SK-N-SH treated with all-trans-retinoic acid at 6 μM for 48 hours (cell line): ENCODE measurements at regions not wholly inside any gene's neighbourhood (a gene's known extent, or its start where the extent isn't known, plus 50 kb on each side); places are given as distances from the start of the nearest gene placed in this dataset.
A peak's percentile ranks its signal among the peaks of the same experiment; 100 is the strongest.

Source experiments
- ATAC-seq: fragments of 200-7000 bp; cut with Tn5 transposase; 3 replicates; pipeline ENCODE4 v1.9.1; 2020; ENCODE audit warnings: mild to moderate bottlenecking, moderate library complexity
- ARNTL ChIP-seq: fragments of 450-650 bp; formaldehyde crosslinking; IDR thresholded peaks from 2 replicates; pipeline ENCODE4 v1.5.0; 2020; ENCODE audit warnings: low read depth, mild to moderate bottlenecking, moderate library complexity, borderline replicate concordance
- BACH2 ChIP-seq: fragments of 250-450 bp; sonication (Bioruptor Pico); IDR thresholded peaks from 2 replicates; pipeline ENCODE4 v1.9.0; 2021; ENCODE audit warnings: mild to moderate bottlenecking, borderline replicate concordance
- ESRRG ChIP-seq: fragments of 250-450 bp; sonication (Bioruptor Pico); IDR thresholded peaks from 2 replicates; pipeline ENCODE4 v1.6.1; 2021; ENCODE audit warnings: mild to moderate bottlenecking
- GLIS3 ChIP-seq: fragments of 250-450 bp; sonication (Bioruptor Pico); IDR thresholded peaks from 2 replicates; pipeline ENCODE4 v1.5.0; 2020; ENCODE audit warnings: mild to moderate bottlenecking, moderate library complexity
- OSR1 ChIP-seq: fragments of 250-450 bp; sonication (Bioruptor Pico); IDR thresholded peaks from 2 replicates; pipeline ENCODE4 v1.8.0; 2022; ENCODE audit warnings: moderate library complexity, mild to moderate bottlenecking, inconsistent platforms
- PATZ1 ChIP-seq: fragments of 250-450 bp; sonication (Bioruptor Pico); IDR thresholded peaks from 2 replicates; pipeline ENCODE4 v1.8.0; 2020; ENCODE audit warnings: mild to moderate bottlenecking, moderate library complexity, borderline replicate concordance
- POU6F1 ChIP-seq: fragments of 250-450 bp; sonication (Bioruptor Pico); IDR thresholded peaks from 2 replicates; pipeline ENCODE4 v1.8.0; 2021; ENCODE audit warnings: low read depth, mild to moderate bottlenecking, moderate library complexity, borderline replicate concordance
- PPARA ChIP-seq: fragments of 250-450 bp; sonication (Bioruptor Pico); IDR thresholded peaks from 2 replicates; pipeline ENCODE4 v1.5.0; 2020; ENCODE audit warnings: mild to moderate bottlenecking, borderline replicate concordance
- RARB ChIP-seq: fragments of 250-450 bp; sonication (Bioruptor Pico); IDR thresholded peaks from 2 replicates; pipeline ENCODE4 v1.8.0; 2021; ENCODE audit warnings: mild to moderate bottlenecking, moderate library complexity
- SNAI2 ChIP-seq: fragments of 250-450 bp; sonication (Bioruptor Pico); IDR thresholded peaks from 2 replicates; pipeline ENCODE4 v1.5.0; 2020; ENCODE audit warnings: mild to moderate bottlenecking, moderate library complexity
- TCF4 ChIP-seq: fragments of 250-450 bp; sonication (Bioruptor Pico); IDR thresholded peaks from 2 replicates; pipeline ENCODE4 v1.8.0; 2021; ENCODE audit warnings: mild to moderate bottlenecking, moderate library complexity, borderline replicate concordance
- TOX ChIP-seq: fragments of 250-450 bp; sonication (Bioruptor Pico); IDR thresholded peaks from 2 replicates; pipeline ENCODE4 v1.8.0; 2021; ENCODE audit warnings: mild to moderate bottlenecking, moderate library complexity, borderline replicate concordance
- TSHZ2 ChIP-seq: fragments of 250-450 bp; sonication (Bioruptor Pico); IDR thresholded peaks from 2 replicates; pipeline ENCODE4 v1.5.0; 2020; ENCODE audit warnings: mild to moderate bottlenecking, moderate library complexity
- ZC3H10 ChIP-seq: fragments of 250-450 bp; sonication (Bioruptor Pico); IDR thresholded peaks from 2 replicates; pipeline ENCODE4 v1.5.1; 2021; ENCODE audit warnings: mild to moderate bottlenecking, moderate library complexity
- ZFP3 ChIP-seq: fragments of 250-450 bp; sonication (Bioruptor Pico); IDR thresholded peaks from 2 replicates; pipeline ENCODE4 v1.5.0; 2020; ENCODE audit warnings: mild to moderate bottlenecking, moderate library complexity
- ZFP30 ChIP-seq: fragments of 450-650 bp; formaldehyde crosslinking; IDR thresholded peaks from 2 replicates; pipeline ENCODE4 v1.5.0; 2022; ENCODE audit warnings: mild to moderate bottlenecking, moderate library complexity
- ZNF565 ChIP-seq: fragments of 450-650 bp; formaldehyde crosslinking; conservative IDR thresholded peaks from 2 replicates; pipeline ENCODE4 v1.5.0; 2020; ENCODE audit warnings: low read depth, mild to moderate bottlenecking, moderate library complexity
- ZNF70 ChIP-seq: fragments of 450-650 bp; formaldehyde crosslinking; IDR thresholded peaks from 2 replicates; pipeline ENCODE4 v1.5.0; 2020; ENCODE audit warnings: mild to moderate bottlenecking, moderate library complexity
- ZNF8 ChIP-seq: fragments of 450-650 bp; formaldehyde crosslinking; IDR thresholded peaks from 2 replicates; pipeline ENCODE4 v1.5.0; 2020; ENCODE audit warnings: mild to moderate bottlenecking, moderate library complexity
- TF ChIP-seq, protein P1 (sequence below): fragments of 250-450 bp; sonication (Bioruptor Pico); IDR thresholded peaks from 2 replicates; pipeline ENCODE4 v1.5.1; 2021; ENCODE audit warnings: mild to moderate bottlenecking, moderate library complexity
- TF ChIP-seq, protein P2 (sequence below): fragments of 250-450 bp; sonication (Bioruptor Pico); IDR thresholded peaks from 2 replicates; pipeline ENCODE4 v1.5.1; 2020; ENCODE audit warnings: low read depth, mild to moderate bottlenecking, moderate library complexity

DNA sequence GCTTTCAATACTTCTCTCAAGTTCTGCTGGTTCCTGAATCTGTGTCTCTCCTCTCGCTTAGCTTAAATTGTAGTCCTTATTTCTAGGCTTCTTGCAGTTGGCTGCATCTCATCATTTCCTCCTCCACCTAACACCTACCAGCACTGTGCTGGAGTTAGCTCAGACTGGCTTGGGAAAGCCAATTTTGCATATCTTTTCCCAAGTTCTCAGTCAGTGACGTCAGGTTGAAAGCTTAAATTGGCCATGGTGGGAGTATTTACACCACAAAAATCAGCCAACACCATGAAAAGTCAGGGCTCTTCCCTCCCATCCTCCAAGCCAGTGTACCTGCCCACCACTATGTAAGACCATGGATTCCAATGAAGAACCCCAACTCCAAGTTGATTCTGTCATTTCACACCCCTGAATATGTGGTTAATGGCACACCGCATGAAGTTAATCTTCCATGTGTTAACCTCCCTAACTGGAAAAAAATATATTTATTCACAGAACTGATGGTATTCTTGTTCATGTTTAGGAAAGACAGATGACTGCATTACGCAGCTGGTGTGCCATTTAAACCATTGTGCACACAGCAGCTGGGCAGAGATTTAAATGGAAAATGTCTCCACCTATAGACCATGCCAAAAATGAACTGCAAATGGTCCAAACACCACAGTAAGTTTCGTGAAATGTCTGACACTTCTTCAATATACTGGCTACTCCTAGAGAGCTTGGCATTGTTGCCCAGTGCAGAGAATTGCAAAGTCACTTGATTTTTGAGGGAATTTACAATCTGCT is 274.1 kb upstream of the MAP3K7 start:
- peak; percentile 69; the same call in 2 of the 3 replicates for ATAC-seq

DNA sequence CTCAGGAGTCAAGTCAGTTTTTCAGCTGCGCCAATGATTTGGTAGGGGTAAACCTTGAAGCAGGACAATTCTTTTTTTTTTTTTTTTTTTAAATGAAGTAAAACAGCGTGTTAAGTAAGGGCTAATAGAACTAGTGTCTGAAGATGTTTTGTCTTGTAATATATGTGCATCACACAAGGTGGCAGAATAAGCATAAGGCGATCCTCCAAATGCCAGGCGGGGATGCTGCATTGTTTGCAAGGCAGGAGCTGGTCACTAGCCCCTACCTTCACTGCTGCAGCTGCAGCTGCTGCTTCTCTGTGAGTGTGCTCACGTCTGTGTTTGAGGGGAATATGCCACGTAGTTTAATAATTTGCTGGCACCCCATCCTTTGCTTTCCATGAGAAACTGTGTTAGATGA is 272.7 kb upstream of the MAP3K7 start:
- peak; percentile 50; the same call in 2 of the 3 replicates for ATAC-seq

More for the DNA sequence above, 274.1 kb upstream of the MAP3K7 start:
- no peak for TF ChIP-seq RARB (CRISPR knock-in tag)
- TF ChIP-seq BACH2 (CRISPR knock-in tag) = no peak
- TF ChIP-seq TCF4 = no peak
- TF ChIP-seq ARNTL (CRISPR knock-in tag) = no peak
- TF ChIP-seq ZFP30 (CRISPR knock-in tag) = no peak
- no peak for TF ChIP-seq OSR1 (CRISPR knock-in tag)
- TF ChIP-seq, all 23 proteins: peak for 0

GRCh38 chr6:90859056-90859455 is 272.2 kb upstream of the MAP3K7 start:
- no peak for ATAC-seq
- TF ChIP-seq ZC3H10 (CRISPR knock-in tag) = no peak
- TF ChIP-seq OSR1 (CRISPR knock-in tag) = no peak
- TF ChIP-seq, protein P1, sequence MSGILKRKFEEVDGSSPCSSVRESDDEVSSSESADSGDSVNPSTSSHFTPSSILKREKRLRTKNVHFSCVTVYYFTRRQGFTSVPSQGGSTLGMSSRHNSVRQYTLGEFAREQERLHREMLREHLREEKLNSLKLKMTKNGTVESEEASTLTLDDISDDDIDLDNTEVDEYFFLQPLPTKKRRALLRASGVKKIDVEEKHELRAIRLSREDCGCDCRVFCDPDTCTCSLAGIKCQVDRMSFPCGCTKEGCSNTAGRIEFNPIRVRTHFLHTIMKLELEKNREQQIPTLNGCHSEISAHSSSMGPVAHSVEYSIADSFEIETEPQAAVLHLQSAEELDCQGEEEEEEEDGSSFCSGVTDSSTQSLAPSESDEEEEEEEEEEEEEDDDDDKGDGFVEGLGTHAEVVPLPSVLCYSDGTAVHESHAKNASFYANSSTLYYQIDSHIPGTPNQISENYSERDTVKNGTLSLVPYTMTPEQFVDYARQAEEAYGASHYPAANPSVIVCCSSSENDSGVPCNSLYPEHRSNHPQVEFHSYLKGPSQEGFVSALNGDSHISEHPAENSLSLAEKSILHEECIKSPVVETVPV (CRISPR knock-in tag) = no peak
- TF ChIP-seq POU6F1 (CRISPR knock-in tag) = no peak
- no peak for TF ChIP-seq GLIS3 (CRISPR knock-in tag)
- no peak for TF ChIP-seq TSHZ2 (CRISPR knock-in tag)
- no peak for TF ChIP-seq ZNF70 (CRISPR knock-in tag)
- TF ChIP-seq RARB (CRISPR knock-in tag) = no peak
- TF ChIP-seq SNAI2 (CRISPR knock-in tag) = no peak
- no peak for TF ChIP-seq PATZ1 (CRISPR knock-in tag)
- TF ChIP-seq ARNTL (CRISPR knock-in tag) = no peak
- no peak for TF ChIP-seq ZNF8 (CRISPR knock-in tag)

More for the DNA sequence above, 272.7 kb upstream of the MAP3K7 start:
- TF ChIP-seq ZFP3 (CRISPR knock-in tag) = no peak
- TF ChIP-seq, protein P2, sequence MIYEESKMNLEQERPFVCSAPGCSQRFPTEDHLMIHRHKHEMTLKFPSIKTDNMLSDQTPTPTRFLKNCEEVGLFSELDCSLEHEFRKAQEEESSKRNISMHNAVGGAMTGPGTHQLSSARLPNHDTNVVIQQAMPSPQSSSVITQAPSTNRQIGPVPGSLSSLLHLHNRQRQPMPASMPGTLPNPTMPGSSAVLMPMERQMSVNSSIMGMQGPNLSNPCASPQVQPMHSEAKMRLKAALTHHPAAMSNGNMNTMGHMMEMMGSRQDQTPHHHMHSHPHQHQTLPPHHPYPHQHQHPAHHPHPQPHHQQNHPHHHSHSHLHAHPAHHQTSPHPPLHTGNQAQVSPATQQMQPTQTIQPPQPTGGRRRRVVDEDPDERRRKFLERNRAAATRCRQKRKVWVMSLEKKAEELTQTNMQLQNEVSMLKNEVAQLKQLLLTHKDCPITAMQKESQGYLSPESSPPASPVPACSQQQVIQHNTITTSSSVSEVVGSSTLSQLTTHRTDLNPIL (CRISPR knock-in tag) = no peak

DNA sequence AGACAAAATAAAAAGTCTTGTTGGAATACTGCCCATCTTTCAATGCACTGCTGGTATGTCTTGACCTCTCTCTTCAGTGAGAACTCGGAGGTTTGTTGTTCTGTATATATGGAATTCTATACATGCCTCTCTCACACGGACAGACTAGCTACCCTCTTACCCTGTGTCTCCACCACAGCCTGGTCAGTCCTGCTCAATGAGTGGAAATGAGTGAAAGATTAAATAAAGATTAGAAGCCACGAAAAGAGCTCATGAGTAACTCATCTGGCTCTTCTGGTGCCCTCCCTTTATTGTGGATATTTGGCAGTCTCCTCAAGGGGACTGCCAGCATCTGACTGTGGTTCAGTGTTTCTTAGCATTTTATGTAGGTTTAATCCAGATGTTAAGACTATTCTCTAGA is 262.8 kb upstream of the MAP3K7 start:
- TF ChIP-seq OSR1 (CRISPR knock-in tag) = no peak
- TF ChIP-seq ESRRG (CRISPR knock-in tag) = no peak
- TF ChIP-seq GLIS3 (CRISPR knock-in tag) = no peak
- TF ChIP-seq BACH2 (CRISPR knock-in tag) = no peak
- no peak for TF ChIP-seq ZNF565 (CRISPR knock-in tag)
- TF ChIP-seq PPARA (CRISPR knock-in tag) = no peak
- no peak for TF ChIP-seq ZFP30 (CRISPR knock-in tag)
- no peak for TF ChIP-seq TOX (CRISPR knock-in tag)
- no peak for TF ChIP-seq ZNF8 (CRISPR knock-in tag)
- TF ChIP-seq, protein P1 (CRISPR knock-in tag) = no peak
- TF ChIP-seq RARB (CRISPR knock-in tag) = no peak
- ATAC-seq = no peak
